OCI-LY7 (cell line): ENCODE measurements at regions not wholly inside any gene's neighbourhood (a gene's known extent, or its start where the extent isn't known, plus 50 kb on each side); places are given as distances from the start of the nearest gene placed in this dataset.

Experiments used
- BruUV-seq: library from RNA; stranded (reverse); fragments of 400-500 nt; replicated peaks from 2 replicates; lab custom pipeline; 2021; lab: Mats Ljungman, UMichigan
- CTCF ChIA-PET: fragments of 300-600 bp; sonication (Branson Sonifier 250); formaldehyde crosslinking; loops from one replicate; lab custom pipeline; 2022; ENCODE audit warnings: antibody characterized with exemption; ENCODE audit not compliant: unreplicated experiment; lab: Charles Lee
- POLR2A ChIA-PET: fragments of 300-600 bp; sonication (Branson Sonifier 250); formaldehyde crosslinking; loops from one replicate; lab custom pipeline; 2022; ENCODE audit warnings: antibody characterized with exemption; lab: Charles Lee
- DNase-seq: peaks from one replicate; pipeline ENCODE4 v3.0.0-alpha.2; 2015; ENCODE audit warnings: low spot score
- H2AFZ ChIP-seq: fragments of 200-600 bp; sonication (generic), shearing (Covaris generic); 2 replicates; pipeline ENCODE4 v1.6.1; 2014; ENCODE audit warnings: mild to moderate bottlenecking, antibody characterized with exemption, low read length, moderate library complexity
- H3K27ac ChIP-seq: fragments of 200-600 bp; sonication (generic); 2 replicates; pipeline ENCODE4 v1.5.1; 2014; ENCODE audit warnings: mixed run types, low read depth, mild to moderate bottlenecking, moderate library complexity, low read length, inconsistent platforms; ENCODE audit not compliant: poor library complexity, severe bottlenecking
- H3K36me3 ChIP-seq: fragments of 200-600 bp; sonication (generic); 2 replicates; pipeline ENCODE4 v1.6.1; 2014; ENCODE audit warnings: mild to moderate bottlenecking, antibody characterized with exemption, low read length, moderate library complexity, mixed read lengths; ENCODE audit not compliant: insufficient read depth
- H3K4me1 ChIP-seq: fragments of 200-600 bp; sonication (generic); 2 replicates; pipeline ENCODE4 v1.5.1; 2014; ENCODE audit warnings: mild to moderate bottlenecking, low read length; ENCODE audit not compliant: insufficient read depth, poor library complexity, severe bottlenecking
- H3K4me2 ChIP-seq: fragments of 200-600 bp; sonication (generic); 2 replicates; pipeline ENCODE4 v1.6.1; 2014; ENCODE audit warnings: mild to moderate bottlenecking, low read length
- H3K4me3 ChIP-seq: fragments of 200-600 bp; sonication (generic); 2 replicates; pipeline ENCODE4 v1.5.1; 2014; ENCODE audit warnings: mild to moderate bottlenecking, low read depth, low read length; ENCODE audit not compliant: poor library complexity, severe bottlenecking
- H3K79me2 ChIP-seq: fragments of 200-600 bp; sonication (generic); 2 replicates; pipeline ENCODE4 v1.6.1; 2016; ENCODE audit warnings: low read depth, mild to moderate bottlenecking, low read length, moderate library complexity, mixed read lengths; ENCODE audit not compliant: insufficient read depth
- H3K9me2 ChIP-seq: fragments of 200-600 bp; sonication (generic); 2 replicates; pipeline ENCODE4 v1.6.1; 2016; ENCODE audit warnings: mild to moderate bottlenecking, low read length, mixed read lengths; ENCODE audit not compliant: insufficient read depth
- H3K9me3 ChIP-seq: fragments of 200-600 bp; sonication (generic); 2 replicates; pipeline ENCODE4 v1.6.1; 2014; ENCODE audit warnings: mild to moderate bottlenecking, mixed run types, low read length, mixed read lengths
- H4K20me1 ChIP-seq: fragments of 200-600 bp; sonication (generic); 2 replicates; pipeline ENCODE4 v1.6.1; 2014; ENCODE audit warnings: mild to moderate bottlenecking, antibody characterized with exemption, low read length, moderate library complexity, mixed read lengths; ENCODE audit not compliant: insufficient read depth
- EZH2phosphoT487 ChIP-seq: fragments of 200-600 bp; sonication (generic); IDR thresholded peaks from 2 replicates; pipeline ENCODE4 v1.6.1; 2018; ENCODE audit warnings: low read depth, borderline replicate concordance, mild to moderate bottlenecking, mixed run types, antibody characterized with exemption, low read length, moderate library complexity, mixed read lengths
- intact Hi-C: fragments of 100-400 bp; cut with micrococcal nuclease; formaldehyde crosslinking; loops from one replicate; pipeline ENCODE4 v1.10.0; 2022; ENCODE audit not compliant: unreplicated experiment
- TF ChIP-seq, protein P1 (sequence below): fragments of 200-600 bp; sonication (generic); conservative IDR thresholded peaks from 2 replicates; pipeline ENCODE4 v1.5.1; 2014; ENCODE audit warnings: mild to moderate bottlenecking, antibody characterized with exemption, low read length, moderate library complexity, mixed read lengths

DNA sequence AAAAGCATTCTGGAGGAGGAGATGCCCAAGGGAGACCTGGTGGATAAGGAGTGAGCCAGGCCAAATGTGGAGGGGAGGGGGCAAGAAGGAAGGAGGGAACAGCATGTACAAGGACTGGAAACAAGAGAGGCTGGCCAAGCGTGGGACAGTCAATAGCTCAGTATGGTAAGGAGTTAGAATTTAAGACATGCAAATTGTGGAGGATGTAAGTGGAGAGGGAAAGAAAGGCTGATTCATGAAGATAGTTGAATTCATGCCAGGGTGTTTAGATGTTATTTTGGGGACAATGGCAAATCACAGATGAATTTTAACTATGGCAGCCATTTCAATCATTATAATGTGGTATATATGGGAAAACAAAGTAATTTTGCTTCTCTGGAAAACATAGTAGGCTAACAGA, 462.3 kb downstream of the MEIS1 start:
- H2AFZ ChIP-seq, result no peak overlapping the region
- no peaks in the 10 kb centered on the region for H3K79me2 ChIP-seq
- H4K20me1 ChIP-seq, result no peaks in the 10 kb centered on the region
- H3K4me3 ChIP-seq, result no peak overlapping the region
- BruUV-seq, result no TSS peak
- no peak for TF ChIP-seq EZH2phosphoT487
- TF ChIP-seq, protein P1, sequence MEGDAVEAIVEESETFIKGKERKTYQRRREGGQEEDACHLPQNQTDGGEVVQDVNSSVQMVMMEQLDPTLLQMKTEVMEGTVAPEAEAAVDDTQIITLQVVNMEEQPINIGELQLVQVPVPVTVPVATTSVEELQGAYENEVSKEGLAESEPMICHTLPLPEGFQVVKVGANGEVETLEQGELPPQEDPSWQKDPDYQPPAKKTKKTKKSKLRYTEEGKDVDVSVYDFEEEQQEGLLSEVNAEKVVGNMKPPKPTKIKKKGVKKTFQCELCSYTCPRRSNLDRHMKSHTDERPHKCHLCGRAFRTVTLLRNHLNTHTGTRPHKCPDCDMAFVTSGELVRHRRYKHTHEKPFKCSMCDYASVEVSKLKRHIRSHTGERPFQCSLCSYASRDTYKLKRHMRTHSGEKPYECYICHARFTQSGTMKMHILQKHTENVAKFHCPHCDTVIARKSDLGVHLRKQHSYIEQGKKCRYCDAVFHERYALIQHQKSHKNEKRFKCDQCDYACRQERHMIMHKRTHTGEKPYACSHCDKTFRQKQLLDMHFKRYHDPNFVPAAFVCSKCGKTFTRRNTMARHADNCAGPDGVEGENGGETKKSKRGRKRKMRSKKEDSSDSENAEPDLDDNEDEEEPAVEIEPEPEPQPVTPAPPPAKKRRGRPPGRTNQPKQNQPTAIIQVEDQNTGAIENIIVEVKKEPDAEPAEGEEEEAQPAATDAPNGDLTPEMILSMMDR, result no peak
- no peak overlapping the region for H3K27ac ChIP-seq
- H3K4me1 ChIP-seq, result no peaks in the 10 kb centered on the region
- no peaks in the 10 kb centered on the region for H3K9me3 ChIP-seq
- no peak overlapping the region for H3K4me2 ChIP-seq
- H3K36me3 ChIP-seq, result no peaks in the 10 kb centered on the region
- no peak for DNase-seq
- intact Hi-C loops, result no loop called here
- H3K9me2 ChIP-seq, result no peaks in the 10 kb centered on the region
- CTCF ChIA-PET, result no interaction called here
- POLR2A ChIA-PET, result no interaction called here

DNA sequence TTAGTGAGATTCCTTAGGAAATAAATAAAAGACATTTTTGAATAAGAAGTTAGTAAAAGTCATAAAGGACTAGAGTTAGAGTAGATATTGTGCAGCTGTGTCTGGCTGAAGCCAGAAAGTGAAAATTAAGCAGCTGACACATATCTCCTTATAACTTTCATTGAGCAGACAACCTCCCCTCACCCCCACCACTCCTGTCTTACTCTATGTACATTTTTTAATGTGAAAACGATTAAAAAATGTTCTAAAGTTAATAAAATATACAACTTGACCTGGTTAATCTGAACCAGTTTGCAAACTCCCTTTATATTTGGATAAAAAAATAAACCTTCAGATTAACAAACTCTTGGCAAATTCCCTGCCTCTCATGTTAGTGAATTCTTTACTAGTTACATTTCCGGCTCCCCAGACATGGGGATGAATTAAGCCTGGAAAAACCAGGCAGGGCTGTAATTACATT, 462.8 kb downstream of the MEIS1 start:
- intact Hi-C loops, result no loop called here

DNA sequence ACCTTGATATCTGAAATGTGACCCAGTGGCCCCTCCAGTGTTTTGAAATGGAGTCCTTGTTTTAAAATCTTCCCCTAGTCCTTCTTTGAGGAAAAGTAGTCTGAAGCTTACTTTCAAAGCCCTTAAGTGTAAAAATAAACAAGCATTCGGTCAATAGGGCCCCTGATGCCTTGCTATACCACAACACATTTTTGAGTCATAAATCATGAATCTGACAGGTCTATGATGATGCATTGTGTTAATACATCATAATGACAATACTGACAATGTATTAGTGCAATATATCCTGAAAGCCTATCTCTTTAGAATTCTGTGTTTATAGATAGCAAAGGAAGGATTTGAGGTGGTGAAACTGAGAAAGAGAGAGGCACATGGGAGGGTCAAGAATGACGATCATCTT, 464.2 kb downstream of the MEIS1 start:
- no peaks in the 10 kb centered on the region for H3K9me3 ChIP-seq
- no peaks in the 10 kb centered on the region for H4K20me1 ChIP-seq
- BruUV-seq, result no TSS peak
- no peak for DNase-seq
- ChIA-PET POLR2A (no interaction called here), CTCF (no interaction called here)
- no peaks in the 10 kb centered on the region for H3K36me3 ChIP-seq
- no peak overlapping the region for H3K4me3 ChIP-seq
- intact Hi-C loops, result no loop called here
- H2AFZ ChIP-seq, result no peak overlapping the region
- no peaks in the 10 kb centered on the region for H3K4me1 ChIP-seq
- H3K9me2 ChIP-seq, result no peaks in the 10 kb centered on the region
- no peak overlapping the region for H3K27ac ChIP-seq
- no peak overlapping the region for H3K4me2 ChIP-seq
- no peak for TF ChIP-seq EZH2phosphoT487
- H3K79me2 ChIP-seq, result no peaks in the 10 kb centered on the region

More for the DNA sequence above, 462.8 kb downstream of the MEIS1 start:
- H3K79me2 ChIP-seq, result no peaks in the 10 kb centered on the region
- CTCF ChIA-PET, result no interaction called here
- no peaks in the 10 kb centered on the region for H3K4me1 ChIP-seq
- H3K4me3 ChIP-seq, result no peak overlapping the region
- POLR2A ChIA-PET, result interaction anchor here (0.6 kb wide), 1 partner anchor 105 kb away, joined by 3 read pairs; no protein-coding TSS in a partner anchor
- H3K36me3 ChIP-seq, result no peaks in the 10 kb centered on the region
- H4K20me1 ChIP-seq, result no peaks in the 10 kb centered on the region
- no peak for DNase-seq
- H3K27ac ChIP-seq, result no peak overlapping the region
- no peaks in the 10 kb centered on the region for H3K9me2 ChIP-seq
- BruUV-seq, result no TSS peak
- H2AFZ ChIP-seq, result no peak overlapping the region
- no peak overlapping the region for H3K4me2 ChIP-seq
- H3K9me3 ChIP-seq, result no peaks in the 10 kb centered on the region
- TF ChIP-seq EZH2phosphoT487, result no peak
- TF ChIP-seq, protein P1, result no peak
